ENCODE measurements at regions not wholly inside any gene's neighbourhood (a gene's known extent, or its start where the extent isn't known, plus 50 kb on each side); places are given as distances from the start of the nearest gene placed in this dataset.

GRCh38 chr2:16140771-16141640 lies 200.7 kb downstream of the MYCN start:
- TF ChIP-seq CTCF (IDR thresholded peaks at IDR 0.05) = no peak
- no peak for TF ChIP-seq ZFX (IDR thresholded peaks at IDR 0.05; ENCODE audit: borderline replicate concordance)

Measured in 22Rv1 (cell line).